DMS 273 (cell line): ENCODE measurements at regions not wholly inside any gene's neighbourhood (a gene's known extent, or its start where the extent isn't known, plus 50 kb on each side); places are given as distances from the start of the nearest gene placed in this dataset.
A peak's percentile ranks its signal among the peaks of the same experiment; 100 is the strongest.

Experiments
- DNase-seq: peaks from one replicate; lab custom pipeline; 2025; ENCODE audit not compliant: unreplicated experiment; lab: John Stamatoyannopoulos, UW

DNA sequence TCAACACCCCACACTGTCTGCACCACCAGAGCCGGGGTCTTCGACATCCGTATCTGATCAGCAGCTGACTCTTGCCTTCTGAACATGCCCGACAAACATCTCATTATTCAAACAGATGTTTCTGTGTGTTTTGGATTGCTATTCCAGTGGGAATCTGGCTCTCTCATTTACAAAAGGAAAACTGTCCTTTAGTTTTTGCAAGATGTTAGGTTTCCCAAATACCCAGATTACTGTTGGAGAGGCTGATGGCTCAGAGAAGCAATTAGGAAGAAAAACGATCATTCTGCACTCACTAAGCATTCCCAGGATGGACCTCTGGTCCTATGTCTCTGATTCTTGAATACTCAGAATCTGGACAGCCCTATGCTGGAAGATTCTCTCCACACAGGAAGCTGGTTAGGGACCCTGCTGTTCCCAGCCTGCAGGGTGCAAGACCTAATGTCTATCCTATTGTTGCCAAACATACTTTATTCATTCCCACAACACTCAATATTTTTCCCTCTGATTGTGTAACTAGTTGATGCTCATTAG lies 532.9 kb downstream of the CDH26 start:
- no peak for DNase-seq

DNA sequence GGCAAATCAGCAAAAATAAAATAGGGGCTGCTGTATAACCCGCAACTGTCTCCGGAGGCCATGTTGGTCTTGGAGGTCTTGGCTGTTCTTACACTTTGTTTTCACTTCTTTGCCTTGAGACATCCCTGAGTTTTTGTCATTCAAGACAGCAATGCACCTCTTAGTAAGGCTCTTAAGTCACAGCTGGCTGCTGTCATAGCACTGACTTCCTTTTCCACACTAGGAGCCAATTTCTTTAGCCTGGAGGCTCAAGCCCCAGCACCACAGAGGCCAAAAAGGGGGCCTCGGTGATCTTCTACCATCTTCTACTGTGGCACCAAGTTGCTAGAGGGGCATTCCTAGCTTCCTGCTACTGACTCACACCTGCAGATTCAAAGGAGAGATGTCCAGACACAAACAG lies 536.3 kb downstream of the CDH26 start:
- DNase-seq = no peak

DNA sequence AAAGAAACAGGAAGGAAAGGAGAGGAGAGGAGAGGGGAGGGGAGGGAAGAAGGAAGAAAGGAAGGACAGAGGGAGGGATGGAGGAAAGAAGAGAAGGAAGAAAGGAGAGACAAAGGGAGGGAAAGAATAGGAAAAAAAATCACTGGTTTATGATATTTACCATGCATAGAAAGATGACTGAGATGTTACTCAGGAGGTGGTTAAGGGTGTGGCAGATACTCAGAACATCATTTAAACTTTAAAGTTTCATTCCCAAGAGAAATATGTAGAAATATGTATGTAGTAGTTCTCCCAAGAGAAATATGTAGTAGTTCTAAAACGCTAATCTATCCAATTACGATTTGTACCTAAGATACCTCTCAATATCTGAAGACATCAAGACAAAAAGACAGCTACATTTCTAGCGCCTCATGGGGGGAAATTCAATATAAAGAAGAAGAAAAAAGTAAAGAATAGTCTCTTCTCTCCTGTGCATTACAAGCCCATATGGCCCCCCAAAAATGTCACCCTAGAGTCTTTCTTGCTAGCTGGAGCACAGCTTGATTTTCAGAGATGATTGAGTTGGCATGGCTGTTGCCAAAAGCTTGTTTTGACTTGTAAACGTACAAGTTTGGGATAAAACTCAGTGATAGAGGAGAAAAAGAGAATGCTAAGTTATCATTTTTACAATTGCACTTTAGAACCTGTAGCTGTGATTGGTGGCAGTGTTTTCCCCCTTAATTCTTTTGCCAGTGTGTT lies 539.2 kb downstream of the CDH26 start:
- DNase-seq = no peak

DNA sequence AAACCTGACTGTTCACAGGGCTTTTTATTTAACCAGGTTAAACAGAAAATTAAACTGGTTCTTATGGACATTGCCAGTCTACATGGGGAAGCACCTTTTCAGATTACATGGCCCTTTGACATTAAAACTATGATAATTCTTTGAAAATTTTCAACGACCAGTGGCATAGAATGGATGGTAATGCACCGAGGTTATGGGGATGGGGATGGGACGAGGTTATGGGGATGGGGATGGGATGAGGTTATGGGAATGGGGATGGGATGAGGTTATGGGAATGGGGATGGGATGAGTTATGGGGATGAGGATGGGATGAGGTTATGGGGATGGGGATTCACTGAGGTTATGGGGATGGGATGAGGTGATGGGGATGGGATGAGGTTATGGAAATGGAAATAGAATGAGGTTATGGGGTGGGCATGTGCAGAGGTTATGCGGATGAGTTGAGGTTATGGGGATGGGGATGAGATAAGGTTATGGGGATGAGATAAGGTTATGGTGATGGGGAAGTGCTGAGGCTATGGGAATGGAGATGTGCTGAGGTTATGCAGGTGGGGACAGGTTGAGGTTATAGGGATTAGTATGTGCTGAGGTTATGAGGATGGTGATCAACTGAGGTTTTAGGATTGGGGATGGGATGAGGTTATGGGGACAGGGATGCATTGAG lies 541.9 kb downstream of the CDH26 start:
- no peak for DNase-seq

DNA sequence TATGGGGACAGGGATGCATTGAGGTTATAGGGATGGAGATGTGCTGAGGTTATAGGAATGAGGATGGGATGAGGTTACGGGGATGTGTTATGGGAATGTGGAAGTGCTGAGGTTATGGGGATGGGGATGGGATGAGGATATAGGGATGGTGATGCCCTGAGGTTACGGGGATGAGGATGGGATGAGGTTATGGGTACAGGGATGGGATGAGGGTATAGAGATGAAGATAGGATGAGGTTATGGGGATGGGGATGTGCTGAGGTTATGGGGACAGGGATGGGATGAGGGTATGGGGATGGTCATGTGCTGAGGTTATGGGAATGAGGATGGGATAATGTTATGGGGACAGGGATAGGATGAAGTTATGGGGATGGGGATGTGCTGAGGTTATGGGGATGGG lies 542.8 kb downstream of the CDH26 start:
- no peak for DNase-seq

DNA sequence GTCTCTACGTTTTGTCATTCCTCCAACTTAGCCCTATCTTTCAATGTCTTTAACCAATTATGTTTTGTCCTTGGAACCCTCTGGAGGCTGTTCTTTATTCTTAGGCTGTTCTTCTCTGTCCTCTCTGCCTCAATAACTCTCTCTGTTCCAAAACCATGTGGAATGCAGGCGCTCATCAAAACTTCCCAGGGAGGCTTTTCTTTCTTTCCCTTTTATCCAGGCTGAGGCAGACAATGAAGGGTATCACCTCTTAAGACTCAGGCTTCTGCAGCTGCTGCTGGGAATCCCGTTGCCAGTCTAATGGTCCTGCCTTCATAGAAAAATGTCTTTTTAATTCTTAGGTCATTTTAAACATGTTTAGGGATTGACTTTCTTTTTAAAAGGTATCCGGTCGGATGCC lies 544.7 kb downstream of the CDH26 start:
- DNase-seq = no peak

DNA sequence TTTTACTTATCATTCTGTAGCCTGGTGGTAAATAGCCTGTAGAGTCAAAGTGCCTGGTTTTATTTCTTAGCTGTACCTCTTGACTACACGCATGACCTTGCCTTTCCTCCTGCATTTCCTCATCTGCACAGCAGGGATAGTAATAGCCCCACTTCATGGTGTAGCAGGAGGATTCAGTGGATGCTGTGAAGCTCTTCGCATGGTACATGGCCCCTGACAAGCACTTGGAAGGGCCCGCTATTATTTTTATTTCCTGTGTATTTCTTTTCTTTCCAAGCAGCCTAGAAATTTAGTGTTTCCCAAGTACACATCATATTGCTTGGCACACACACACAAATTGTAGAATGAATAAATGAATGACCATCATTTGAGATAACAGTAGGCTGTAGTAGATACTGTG lies 547.2 kb downstream of the CDH26 start:
- no peak for DNase-seq

DNA sequence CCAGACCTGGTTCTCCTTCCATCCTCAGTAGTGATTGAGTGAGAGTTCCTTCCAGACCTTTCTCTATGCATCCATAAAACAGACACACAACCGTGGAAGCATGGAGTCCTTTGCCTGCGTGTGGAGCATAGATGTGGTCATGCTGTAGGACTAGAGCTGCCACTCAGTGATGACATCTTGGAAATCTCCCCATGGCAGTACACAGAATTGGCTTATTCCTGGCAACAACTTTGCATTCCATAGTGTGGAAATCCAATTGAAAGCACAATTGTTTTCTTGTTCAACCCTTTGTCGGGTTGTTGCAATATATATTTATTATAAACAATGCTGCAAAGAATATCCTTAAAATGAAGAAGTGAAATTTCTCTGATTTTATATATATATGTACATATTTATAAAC lies 547.8 kb downstream of the CDH26 start:
- DNase-seq = no peak

DNA sequence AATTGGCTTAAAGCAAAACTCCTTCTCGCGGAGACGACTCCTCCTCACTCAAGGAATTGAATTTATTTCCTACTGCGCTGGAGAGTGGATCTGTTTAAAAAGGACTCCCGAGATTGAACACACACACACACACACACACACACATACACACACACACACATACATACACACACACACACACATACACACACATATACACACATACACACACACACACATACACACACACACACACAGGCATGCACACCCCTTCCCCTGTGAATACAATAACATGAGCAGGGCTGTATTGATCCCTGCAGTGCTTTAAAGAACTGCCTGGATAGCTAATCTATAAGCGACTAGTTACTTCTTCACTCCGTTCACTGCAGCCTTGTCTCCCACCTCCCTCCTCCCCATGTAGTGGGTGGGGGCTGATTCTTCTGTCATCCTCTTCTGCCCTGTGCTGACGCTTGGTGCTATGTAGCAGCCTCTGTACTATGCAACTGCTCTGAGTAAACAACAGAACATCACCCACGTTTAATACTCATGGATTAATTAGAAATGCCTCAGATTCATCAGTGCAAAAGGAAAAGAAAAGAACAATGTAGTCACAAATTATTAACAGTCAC lies 549.0 kb downstream of the CDH26 start:
- DNase-seq = no peak

DNA sequence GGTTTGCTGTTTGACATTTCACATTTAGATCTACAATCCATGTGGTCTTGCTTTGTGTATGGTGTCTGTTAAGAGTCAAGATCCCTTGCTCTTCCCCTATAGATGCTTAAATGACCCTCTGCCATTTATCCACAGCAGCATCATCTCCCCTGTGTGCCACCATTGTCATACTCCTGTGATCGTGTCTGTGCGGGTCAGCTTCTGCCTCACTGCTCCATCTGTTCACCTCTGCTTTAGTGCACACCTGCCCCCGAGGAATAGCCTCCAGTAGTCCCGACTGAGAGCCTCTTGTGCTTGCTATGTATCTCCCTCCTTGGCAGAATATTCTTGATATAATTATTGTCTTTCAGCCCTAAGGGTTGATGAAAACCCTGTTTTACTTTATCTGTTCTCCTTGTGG lies 551.2 kb downstream of the CDH26 start:
- no peak for DNase-seq

DNA sequence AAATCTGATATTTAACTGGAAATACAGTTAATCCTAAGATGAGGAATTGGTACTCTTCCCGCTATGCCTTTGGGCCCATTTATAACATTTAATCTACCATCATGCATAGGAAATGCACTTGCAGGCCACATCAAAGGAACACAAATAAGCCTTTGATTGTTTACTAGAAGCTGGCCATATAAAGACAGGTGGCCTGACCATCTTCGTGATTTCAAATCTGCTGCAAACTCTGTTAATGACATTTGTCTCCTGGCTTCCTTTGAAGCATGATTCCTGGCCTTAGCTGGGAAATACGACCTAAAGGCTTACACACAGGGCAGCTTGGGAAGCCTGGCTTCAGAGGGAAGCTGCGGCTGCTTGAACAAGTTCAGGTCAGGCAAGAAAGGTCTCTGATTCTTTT lies 552.1 kb downstream of the CDH26 start:
- no peak for DNase-seq

DNA sequence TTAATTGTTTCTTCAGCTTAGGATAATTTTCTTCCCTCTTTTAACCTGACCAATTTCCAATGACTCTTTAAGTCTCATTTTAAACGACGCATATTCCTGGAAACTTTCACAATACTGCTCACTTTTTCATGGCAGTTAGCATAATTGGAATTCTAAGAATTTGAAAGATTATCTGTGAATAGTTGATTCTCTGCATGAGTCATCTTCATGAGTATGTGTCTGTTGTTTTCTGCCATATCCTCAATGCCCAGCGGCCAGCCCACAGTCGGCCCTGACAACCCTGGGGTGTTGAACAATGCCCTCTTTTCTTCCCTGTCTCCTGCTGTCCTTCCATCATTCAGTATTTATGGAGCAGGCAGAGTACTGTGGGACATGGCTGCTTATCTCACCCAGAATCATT lies 554.2 kb downstream of the CDH26 start:
- DNase-seq = no peak

DNA sequence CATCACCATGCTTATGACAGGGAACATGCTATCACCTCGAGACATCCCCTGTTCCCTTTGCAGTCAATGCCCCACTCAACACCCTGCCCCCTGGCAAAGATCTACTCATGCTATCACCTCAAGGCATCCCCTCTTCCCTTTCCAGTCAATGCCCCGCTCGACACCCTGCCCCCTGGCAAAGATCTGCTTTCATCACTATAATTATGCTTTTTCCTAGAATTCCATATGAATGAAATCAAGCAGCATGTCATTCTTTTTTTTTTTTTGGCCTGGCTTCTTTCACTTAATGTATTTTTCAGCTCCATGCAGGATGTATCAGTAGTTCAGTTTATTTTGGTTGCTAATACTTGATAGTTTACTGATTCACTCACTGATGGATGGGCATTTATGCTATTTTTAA lies 554.9 kb downstream of the CDH26 start:
- no peak for DNase-seq

DNA sequence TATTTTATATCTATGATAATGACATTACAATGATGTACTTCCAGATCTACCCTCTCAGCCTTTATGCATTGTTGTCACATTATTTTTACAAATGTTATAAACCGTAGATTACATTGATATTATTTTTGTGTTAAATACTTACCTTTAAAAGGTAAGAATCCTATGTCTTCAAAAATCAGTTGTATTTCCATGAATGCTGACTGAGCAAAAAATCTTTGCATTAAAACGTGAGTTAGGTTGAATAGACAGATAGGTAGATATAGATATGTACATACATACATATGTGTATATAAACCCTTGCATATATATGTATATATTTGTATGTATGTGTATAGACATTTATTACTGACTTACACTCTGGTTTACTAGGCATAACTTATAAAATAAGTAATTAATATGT lies 558.2 kb downstream of the CDH26 start:
- no peak for DNase-seq

DNA sequence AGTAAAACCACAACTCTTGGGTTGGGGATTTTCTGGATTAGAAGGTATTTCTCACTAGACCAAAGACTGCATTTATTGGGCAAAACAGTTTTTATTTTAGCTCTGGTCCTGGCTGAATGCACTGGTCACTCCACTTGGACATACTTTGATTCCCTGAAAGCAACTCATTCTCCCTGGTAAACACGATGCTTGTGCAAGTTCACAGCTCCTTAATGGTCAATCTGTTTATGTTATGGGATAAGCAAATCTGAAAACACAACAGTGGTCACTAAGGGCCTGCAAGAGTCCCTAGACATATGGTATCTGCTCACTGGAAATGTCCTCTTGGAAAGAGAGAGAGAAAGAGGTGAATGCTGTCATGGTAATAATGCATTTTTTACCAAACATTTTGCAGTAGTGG lies 559.8 kb downstream of the CDH26 start:
- DNase-seq = no peak

DNA sequence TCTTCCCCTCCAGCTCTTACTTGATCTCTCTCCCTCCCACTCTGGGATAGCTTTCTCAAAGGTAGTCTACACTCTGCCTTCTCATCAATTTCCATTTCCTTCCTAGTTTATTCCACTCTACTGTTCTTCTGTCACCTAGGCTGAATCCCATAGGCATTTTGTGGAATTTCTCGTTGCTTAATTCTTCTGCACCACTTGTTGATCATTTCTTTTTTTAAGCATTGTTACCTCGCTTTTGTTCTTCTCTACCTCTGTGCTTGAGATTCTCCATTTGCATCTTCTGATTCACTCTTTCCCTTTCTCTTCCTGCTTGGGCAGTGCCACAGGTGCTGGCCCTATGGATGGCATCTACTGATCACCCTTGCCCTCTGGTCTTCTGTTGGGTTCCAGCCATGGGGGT lies 567.2 kb downstream of the CDH26 start:
- no peak for DNase-seq

DNA sequence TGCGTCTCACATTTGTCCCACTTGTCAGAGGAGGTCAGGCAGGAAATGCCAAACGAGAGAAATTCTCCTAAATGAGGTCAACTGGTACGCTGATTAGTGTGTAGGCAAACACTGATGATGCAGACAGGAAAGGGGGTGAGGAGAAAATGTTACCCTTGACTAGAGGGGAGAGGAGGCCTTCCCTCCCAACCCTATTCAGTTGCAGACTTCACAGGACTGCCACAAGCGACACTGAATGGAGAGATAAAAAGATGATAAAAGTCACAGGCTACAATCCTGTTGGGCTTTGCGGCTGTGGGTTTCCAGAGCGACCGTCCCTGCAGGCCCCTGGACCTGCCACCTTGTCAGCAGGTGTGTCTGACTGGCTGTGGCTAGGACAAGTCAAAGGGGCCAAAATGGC lies 569.4 kb downstream of the CDH26 start:
- no peak for DNase-seq

DNA sequence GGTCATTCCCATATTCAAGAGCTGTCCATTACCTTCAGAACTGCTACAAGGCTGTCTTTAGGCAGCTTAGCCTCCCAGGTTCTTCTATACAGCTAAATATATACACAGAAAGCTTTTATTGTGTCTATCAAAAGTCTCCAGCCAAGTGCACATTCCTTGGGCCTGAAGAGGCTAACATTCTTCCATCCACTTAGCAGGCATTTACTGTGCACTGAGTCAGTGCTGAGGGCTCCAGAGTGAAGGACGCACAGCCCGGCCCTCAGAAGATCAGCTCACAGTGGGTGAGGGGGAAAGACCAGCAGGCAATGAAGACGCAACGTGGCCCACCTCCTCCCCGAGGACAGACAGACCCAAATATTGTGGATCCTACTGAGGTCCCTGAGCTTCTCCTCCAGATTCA lies 569.9 kb downstream of the CDH26 start:
- DNase-seq = no peak

DNA sequence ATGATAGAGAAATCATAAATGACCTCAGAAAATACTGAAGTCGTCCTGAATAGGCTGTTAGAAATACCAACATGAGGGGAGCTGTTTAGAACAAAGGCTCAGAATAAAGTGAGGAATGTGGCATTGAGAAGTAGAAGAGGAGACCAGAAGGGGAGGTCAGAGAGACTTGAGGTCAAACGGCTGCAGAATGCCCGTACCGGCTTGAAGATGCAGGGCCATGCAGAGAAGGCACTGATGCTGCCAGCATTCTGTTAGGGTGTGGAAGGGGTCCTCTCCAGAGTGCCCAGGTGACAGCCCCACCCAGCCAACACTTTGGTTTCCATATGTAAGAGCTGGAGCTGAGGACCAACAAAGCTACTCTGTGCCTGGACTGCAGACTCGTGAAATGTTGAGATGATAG lies 570.9 kb downstream of the CDH26 start:
- DNase-seq = no peak

DNA sequence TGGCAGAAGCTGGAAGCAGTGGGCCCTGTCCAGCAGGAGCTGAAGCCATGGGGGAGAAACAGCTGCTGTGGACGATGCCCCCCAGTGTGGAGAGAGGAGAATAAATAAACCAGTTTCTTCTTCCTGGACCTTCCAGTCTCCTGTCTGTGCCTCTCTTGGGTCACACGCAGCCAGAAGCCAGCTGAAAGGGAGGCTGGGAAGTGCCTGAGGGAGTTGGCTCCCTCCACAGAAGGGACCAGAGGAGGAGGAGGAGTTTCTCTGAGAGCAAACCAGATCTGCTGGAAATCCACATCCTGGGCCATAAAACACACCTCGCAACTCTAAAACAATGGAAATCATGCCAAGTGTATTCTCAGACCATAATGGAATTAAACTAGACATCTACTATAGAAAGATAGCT lies 577.0 kb downstream of the CDH26 start:
- DNase-seq = no peak

DNA sequence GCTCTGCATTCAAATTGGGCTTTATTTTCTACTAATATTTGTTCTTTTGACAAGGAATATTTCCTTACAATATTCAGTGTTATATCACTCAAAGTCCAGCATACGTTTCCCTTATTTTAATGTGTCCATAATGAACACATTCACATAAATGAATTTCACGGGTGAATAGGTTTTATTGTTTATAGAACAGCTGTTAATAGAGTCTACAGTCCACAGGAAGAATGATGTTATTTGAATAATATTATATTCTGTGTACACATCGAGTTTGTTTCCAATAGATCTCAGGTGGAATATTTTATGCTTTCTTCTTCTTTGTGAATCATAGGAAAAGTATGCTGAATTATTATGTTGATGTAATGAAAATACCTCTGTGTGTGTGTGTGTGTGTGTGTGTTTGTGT lies 582.4 kb downstream of the CDH26 start:
- peak; percentile 40 for DNase-seq

DNA sequence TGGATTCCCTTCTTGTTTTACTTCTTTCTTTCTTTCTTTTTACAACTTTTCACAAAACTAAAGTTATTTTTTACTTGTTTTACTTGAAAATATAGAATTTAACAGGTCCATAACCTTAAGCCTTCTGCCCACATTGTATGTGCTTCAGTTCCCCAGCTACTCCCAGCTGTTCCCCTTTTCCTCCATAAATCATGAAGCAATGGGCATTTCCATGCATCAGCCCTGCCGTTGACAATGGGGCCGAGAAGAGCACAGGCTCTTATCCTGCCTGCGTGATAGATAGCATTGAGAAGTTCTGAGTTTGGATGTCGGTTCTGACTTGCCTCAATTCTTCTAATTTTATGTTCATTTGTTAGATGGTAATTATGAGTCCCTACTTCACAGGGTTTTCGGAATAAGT lies 583.8 kb downstream of the CDH26 start:
- DNase-seq = no peak
